ENCODE measurements at regions not wholly inside any gene's neighbourhood (a gene's known extent, or its start where the extent isn't known, plus 50 kb on each side); places are given as distances from the start of the nearest gene placed in this dataset.

DNA sequence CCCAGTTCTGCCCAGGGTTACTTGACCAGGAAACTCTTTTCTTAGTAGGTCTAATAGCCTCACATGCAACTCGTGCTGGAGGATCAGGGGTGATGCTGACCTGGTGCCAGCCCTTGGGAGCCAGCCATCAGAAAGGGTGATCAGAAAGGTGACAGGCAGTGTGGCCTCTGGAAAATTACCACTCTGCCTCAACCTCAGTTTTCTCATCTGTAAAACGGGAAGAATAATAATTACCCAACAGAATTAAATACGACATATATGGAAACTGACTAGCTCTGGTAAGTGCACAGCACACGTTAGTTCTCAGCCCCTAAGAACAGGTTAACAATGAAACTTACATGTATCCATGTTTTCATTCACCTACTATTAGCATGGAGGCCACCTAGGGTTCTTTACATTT lies 157.6 kb downstream of the EN1 start:
- TF ChIP-seq, protein P1, sequence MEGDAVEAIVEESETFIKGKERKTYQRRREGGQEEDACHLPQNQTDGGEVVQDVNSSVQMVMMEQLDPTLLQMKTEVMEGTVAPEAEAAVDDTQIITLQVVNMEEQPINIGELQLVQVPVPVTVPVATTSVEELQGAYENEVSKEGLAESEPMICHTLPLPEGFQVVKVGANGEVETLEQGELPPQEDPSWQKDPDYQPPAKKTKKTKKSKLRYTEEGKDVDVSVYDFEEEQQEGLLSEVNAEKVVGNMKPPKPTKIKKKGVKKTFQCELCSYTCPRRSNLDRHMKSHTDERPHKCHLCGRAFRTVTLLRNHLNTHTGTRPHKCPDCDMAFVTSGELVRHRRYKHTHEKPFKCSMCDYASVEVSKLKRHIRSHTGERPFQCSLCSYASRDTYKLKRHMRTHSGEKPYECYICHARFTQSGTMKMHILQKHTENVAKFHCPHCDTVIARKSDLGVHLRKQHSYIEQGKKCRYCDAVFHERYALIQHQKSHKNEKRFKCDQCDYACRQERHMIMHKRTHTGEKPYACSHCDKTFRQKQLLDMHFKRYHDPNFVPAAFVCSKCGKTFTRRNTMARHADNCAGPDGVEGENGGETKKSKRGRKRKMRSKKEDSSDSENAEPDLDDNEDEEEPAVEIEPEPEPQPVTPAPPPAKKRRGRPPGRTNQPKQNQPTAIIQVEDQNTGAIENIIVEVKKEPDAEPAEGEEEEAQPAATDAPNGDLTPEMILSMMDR (IDR thresholded peaks at IDR 0.05; ENCODE audit: insufficient read depth, low read depth, low read length), result no peak
- no peak for TF ChIP-seq EZH2 (IDR thresholded peaks at IDR 0.05; ENCODE audit: insufficient read depth, low read length)
